ENCODE measurements at regions not wholly inside any gene's neighbourhood (a gene's known extent, or its start where the extent isn't known, plus 50 kb on each side); places are given as distances from the start of the nearest gene placed in this dataset.

- peak in 1 of 2 experiments; percentile 36 for DNase-seq
Measured at GRCh38 chr9:11749396-11749795, 943.8 kb upstream of the TYRP1 start.

GRCh38 chr9:11755951-11756350 is 937.2 kb upstream of the TYRP1 start:
- DNase-seq = no peak

GRCh38 chr9:11757408-11757807 is 935.8 kb upstream of the TYRP1 start:
- no peak for DNase-seq

- no peak for DNase-seq
Measured at GRCh38 chr9:11758016-11758415, 935.2 kb upstream of the TYRP1 start.

- no peak for DNase-seq
Measured at GRCh38 chr9:11779971-11780370, 913.2 kb upstream of the TYRP1 start.

- DNase-seq = no peak
Measured at GRCh38 chr9:11792870-11793269, 900.3 kb upstream of the TYRP1 start.

- DNase-seq = no peak
Measured at GRCh38 chr9:11794984-11795383, 898.2 kb upstream of the TYRP1 start.

GRCh38 chr9:11805969-11806368 is 887.2 kb upstream of the TYRP1 start:
- DNase-seq = no peak

- peak; percentile 12 to 87 for DNase-seq
Measured at GRCh38 chr9:11821306-11821975, 871.7 kb upstream of the TYRP1 start.

GRCh38 chr9:11828201-11828600 is 865.0 kb upstream of the TYRP1 start:
- DNase-seq = no peak

GRCh38 chr9:11833056-11833455 is 860.1 kb upstream of the TYRP1 start:
- no peak for DNase-seq

- no peak for DNase-seq
Measured at GRCh38 chr9:11868795-11869194, 824.4 kb upstream of the TYRP1 start.

GRCh38 chr9:11871852-11872251 is 821.3 kb upstream of the TYRP1 start:
- DNase-seq = peak in 1 of 2 experiments; percentile 51

- DNase-seq = peak in 1 of 2 experiments; percentile 51
Measured at GRCh38 chr9:11872471-11872870, 820.7 kb upstream of the TYRP1 start.

- DNase-seq = no peak
Measured at GRCh38 chr9:11874414-11874813, 818.8 kb upstream of the TYRP1 start.

- DNase-seq = no peak
Measured at GRCh38 chr9:11892401-11892800, 800.8 kb upstream of the TYRP1 start.

GRCh38 chr9:11893331-11893730 is 799.9 kb upstream of the TYRP1 start:
- no peak for DNase-seq

GRCh38 chr9:11894136-11894535 is 799.0 kb upstream of the TYRP1 start:
- DNase-seq = no peak

GRCh38 chr9:11902610-11903009 is 790.6 kb upstream of the TYRP1 start:
- no peak for DNase-seq

- no peak for DNase-seq
Measured at GRCh38 chr9:11915699-11916098, 777.5 kb upstream of the TYRP1 start.

GRCh38 chr9:11928871-11929321 is 764.3 kb upstream of the TYRP1 start:
- no peak for DNase-seq

- DNase-seq = no peak
Measured at GRCh38 chr9:11931109-11931508, 762.1 kb upstream of the TYRP1 start.

GRCh38 chr9:11931751-11932150 is 761.4 kb upstream of the TYRP1 start:
- DNase-seq = no peak

GRCh38 chr9:11933926-11934325 is 759.3 kb upstream of the TYRP1 start:
- peak in 1 of 2 experiments; percentile 42 for DNase-seq

- DNase-seq = no peak
Measured at GRCh38 chr9:11946531-11946930, 746.7 kb upstream of the TYRP1 start.

Data from NCI-H524 (cell line).